Mesenchymal stem cell (in vitro differentiated cells and primary cell): ENCODE measurements at regions not wholly inside any gene's neighbourhood (a gene's known extent, or its start where the extent isn't known, plus 50 kb on each side); places are given as distances from the start of the nearest gene placed in this dataset.

ENCODE experiments used
- DNase-seq: peaks from one replicate; pipeline ENCODE4 v3.0.0-alpha.2; 2013
- H2AFZ ChIP-seq: one replicate; pipeline ENCODE4 v1.6.1; 2013; ENCODE audit warnings: low read depth, mild to moderate bottlenecking, control low read depth, inconsistent platforms, low read length, moderate library complexity
- H2AK5ac ChIP-seq: 2 replicates; pipeline ENCODE4 v1.6.1; 2013; ENCODE audit warnings: low read length, moderate library complexity, mild to moderate bottlenecking, inconsistent platforms; ENCODE audit not compliant: severe bottlenecking
- H2BK120ac ChIP-seq: one replicate; pipeline ENCODE4 v1.6.1; 2013; ENCODE audit warnings: low read depth, mild to moderate bottlenecking, inconsistent platforms, low read length, moderate library complexity
- H2BK12ac ChIP-seq, 2 experiments: one replicate each; pipeline ENCODE4 v1.6.1; 2013; ENCODE audit warnings: inconsistent platforms in 2 of 2, low read length in 2 of 2, mild to moderate bottlenecking in 2 of 2, moderate library complexity in 2 of 2, control low read depth in 1 of 2
- H2BK15ac ChIP-seq: one replicate; pipeline ENCODE4 v1.6.1; 2013; ENCODE audit warnings: mild to moderate bottlenecking, low read depth, inconsistent platforms; ENCODE audit not compliant: poor library complexity, severe bottlenecking
- H2BK5ac ChIP-seq: 2 replicates; pipeline ENCODE4 v1.6.1; 2013; ENCODE audit warnings: low read depth, mild to moderate bottlenecking, low read length, control low read depth, inconsistent platforms; ENCODE audit not compliant: poor library complexity, severe bottlenecking
- H3K14ac ChIP-seq, 2 experiments: one replicate each; pipeline ENCODE4 v1.6.1; 2013; ENCODE audit warnings: inconsistent platforms in 2 of 2, low read length in 2 of 2, control low read depth in 1 of 2, mild to moderate bottlenecking in 1 of 2, moderate library complexity in 1 of 2
- H3K18ac ChIP-seq, 2 experiments: one replicate each; pipeline ENCODE4 v1.6.1; 2013; ENCODE audit warnings: inconsistent platforms in 2 of 2, low read length in 2 of 2, control low read depth in 1 of 2, low read depth in 1 of 2, mild to moderate bottlenecking in 1 of 2
- H3K23ac ChIP-seq, 2 experiments: one replicate each; pipeline ENCODE4 v1.6.1; 2013; ENCODE audit warnings: inconsistent platforms in 2 of 2, low read length in 2 of 2, mild to moderate bottlenecking in 2 of 2, moderate library complexity in 2 of 2, control low read depth in 1 of 2
- H3K27ac ChIP-seq: 2 replicates; pipeline ENCODE4 v1.5.1; 2013; ENCODE audit warnings: mild to moderate bottlenecking, moderate library complexity, low read length, control low read depth, inconsistent platforms; ENCODE audit not compliant: poor library complexity, severe bottlenecking
- H3K27me3 ChIP-seq, 2 experiments: 2 replicates each; pipeline versions ENCODE4 v1.6.1 to v1.7.0; 2013; ENCODE audit warnings: low read length in 2 of 2, mild to moderate bottlenecking in 2 of 2, moderate library complexity in 2 of 2, control low read depth in 1 of 2, inconsistent platforms in 1 of 2; ENCODE audit not compliant: control insufficient read depth in 1 of 2, insufficient read depth in 1 of 2
- H3K36me3 ChIP-seq, 2 experiments: 2 replicates each; pipeline versions ENCODE4 v1.6.1 to v1.7.0; 2013; ENCODE audit warnings: low read length in 2 of 2, control low read depth in 1 of 2, inconsistent platforms in 1 of 2, low read depth in 1 of 2, mild to moderate bottlenecking in 1 of 2; ENCODE audit not compliant: insufficient read depth in 2 of 2, control insufficient read depth in 1 of 2
- H3K4ac ChIP-seq, 2 experiments: one replicate each; pipeline ENCODE4 v1.6.1; 2013; ENCODE audit warnings: inconsistent platforms in 2 of 2, low read length in 2 of 2, mild to moderate bottlenecking in 2 of 2, moderate library complexity in 2 of 2, control low read depth in 1 of 2, low read depth in 1 of 2
- H3K4me1 ChIP-seq: 2 replicates; pipeline ENCODE4 v1.6.1; 2013; ENCODE audit warnings: low read depth, low read length, control low read depth; ENCODE audit not compliant: control insufficient read depth, insufficient read depth
- H3K4me2 ChIP-seq: 2 replicates; pipeline ENCODE4 v1.6.1; 2013; ENCODE audit warnings: low read length, mild to moderate bottlenecking, inconsistent platforms; ENCODE audit not compliant: poor library complexity, severe bottlenecking
- H3K4me3 ChIP-seq, 2 experiments: 2 replicates each; pipeline versions ENCODE4 v1.5.1 to v1.7.0; 2013; ENCODE audit warnings: low read length in 2 of 2, mild to moderate bottlenecking in 2 of 2, control low read depth in 1 of 2, low read depth in 1 of 2; ENCODE audit not compliant: insufficient read depth in 1 of 2
- H3K79me1 ChIP-seq: replicated peaks from 2 replicates; pipeline ENCODE4 v1.6.1; 2013; ENCODE audit warnings: mild to moderate bottlenecking, control low read depth, low read length, inconsistent platforms; ENCODE audit not compliant: poor library complexity, severe bottlenecking
- H3K9ac ChIP-seq: 2 replicates; pipeline ENCODE4 v1.7.0; 2013; ENCODE audit warnings: mild to moderate bottlenecking, low read length, moderate library complexity
- H3K9me3 ChIP-seq: 2 replicates; pipeline ENCODE4 v1.7.0; 2013; ENCODE audit warnings: mild to moderate bottlenecking, low read length; ENCODE audit not compliant: control insufficient read depth
- H4K8ac ChIP-seq: one replicate; pipeline ENCODE4 v1.6.1; 2013; ENCODE audit warnings: inconsistent platforms, mild to moderate bottlenecking, low read length, moderate library complexity
- H4K91ac ChIP-seq: one replicate; pipeline ENCODE4 v1.6.1; 2013; ENCODE audit warnings: mild to moderate bottlenecking, low read length, inconsistent platforms
- WGBS: methylation state at CpG from one replicate; pipeline ENCODE4 v1.1.7; 2013; ENCODE audit warnings: mixed read lengths; 5-methylcytosine and 5-hydroxymethylcytosine counted together

DNA sequence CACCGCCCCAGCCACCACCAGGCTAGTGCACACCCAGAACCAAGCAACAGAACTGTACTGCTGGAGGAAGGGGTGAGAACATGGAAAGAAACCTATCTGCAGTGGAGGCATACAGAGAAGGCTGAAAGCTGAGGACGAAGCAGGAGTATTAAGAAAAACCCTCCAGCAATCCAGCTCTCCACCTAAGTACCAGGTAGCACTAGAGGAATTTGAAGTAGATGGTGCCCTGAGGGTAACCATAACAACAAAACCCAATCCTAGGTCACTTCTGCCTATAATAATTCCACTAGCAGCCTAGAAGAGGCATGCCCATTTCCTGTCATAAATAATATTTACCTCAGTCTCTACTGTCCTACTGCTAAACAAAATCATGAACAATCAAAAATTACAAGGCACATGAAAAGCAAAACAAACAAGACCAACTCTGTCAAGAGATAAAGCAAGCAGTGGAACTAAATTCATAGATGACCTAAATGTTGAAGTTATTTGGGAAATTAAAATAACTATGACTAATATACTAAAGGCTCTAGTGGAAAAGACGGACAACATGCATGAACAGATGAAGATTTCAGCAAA lies 51.1 kb downstream of the HYCC1 start:
- no peak overlapping the region for H2AFZ ChIP-seq
- no peak overlapping the region for H2BK120ac ChIP-seq
- H3K4ac ChIP-seq: no peak overlapping the region
- H3K9ac ChIP-seq: no peak overlapping the region
- H3K27ac ChIP-seq: no peak overlapping the region
- 100% methylated on average over 2 of the region's 3 CpGs for whole genome bisulfite sequencing
- no peak overlapping the region for H4K91ac ChIP-seq
- H4K8ac ChIP-seq: no peak overlapping the region
- H3K14ac ChIP-seq: no peak overlapping the region
- H2BK12ac ChIP-seq: no peak overlapping the region
- no peak overlapping the region for H2BK5ac ChIP-seq
- no peak overlapping the region for H3K18ac ChIP-seq
- no peak overlapping the region for H2AK5ac ChIP-seq
- no peaks in the 10 kb centered on the region for H3K27me3 ChIP-seq
- no peaks in the 10 kb centered on the region for H3K9me3 ChIP-seq
- DNase-seq: no peak
- peaks cover 4% of the 10 kb centered on the region for H3K79me1 ChIP-seq
- H3K36me3 ChIP-seq: peaks cover 0 to 88% of the 10 kb centered on the region in 2 experiments
- H3K23ac ChIP-seq: no peak overlapping the region
- H3K4me2 ChIP-seq: no peak overlapping the region
- no peaks in the 10 kb centered on the region for H3K4me1 ChIP-seq
- H2BK15ac ChIP-seq: no peak overlapping the region
- H3K4me3 ChIP-seq: no peak overlapping the region

DNA sequence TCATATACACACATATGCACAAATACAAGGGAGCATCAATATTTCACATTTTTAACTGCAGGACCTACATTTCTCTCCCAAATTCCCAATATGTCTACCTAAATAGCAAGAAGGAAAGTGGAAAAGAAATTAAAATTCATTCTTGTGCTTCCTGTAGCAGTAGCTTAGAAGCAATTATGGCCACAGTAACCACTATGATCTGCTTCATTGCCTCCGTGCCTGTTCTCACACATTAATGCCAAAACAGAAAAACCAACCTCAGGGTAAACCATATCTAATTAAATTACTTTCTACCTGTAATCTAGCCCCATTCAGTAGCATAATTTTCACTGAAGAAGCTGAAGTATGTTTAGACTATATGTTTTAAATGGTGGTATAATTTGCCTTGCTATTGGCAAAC lies 55.2 kb downstream of the HYCC1 start:
- H2BK12ac ChIP-seq: no peak overlapping the region
- no peak overlapping the region for H3K14ac ChIP-seq
- H2BK120ac ChIP-seq: no peak overlapping the region
- no peak for DNase-seq
- no peak overlapping the region for H3K4me2 ChIP-seq
- peaks cover 0 to 78% of the 10 kb centered on the region in 2 experiments for H3K36me3 ChIP-seq
- no peak overlapping the region for H2BK5ac ChIP-seq
- no peak overlapping the region for H3K27ac ChIP-seq
- no peak overlapping the region for H4K91ac ChIP-seq
- H3K23ac ChIP-seq: no peak overlapping the region
- H3K79me1 ChIP-seq: peaks cover 4% of the 10 kb centered on the region
- no peak overlapping the region for H4K8ac ChIP-seq
- H3K4ac ChIP-seq: no peak overlapping the region
- H3K18ac ChIP-seq: no peak overlapping the region
- H3K9me3 ChIP-seq: no peaks in the 10 kb centered on the region
- H2AFZ ChIP-seq: no peak overlapping the region
- H2BK15ac ChIP-seq: no peak overlapping the region
- 100% methylated on average over 1 of the region's 1 CpG for WGBS
- H3K9ac ChIP-seq: no peak overlapping the region
- H3K27me3 ChIP-seq: no peaks in the 10 kb centered on the region
- no peaks in the 10 kb centered on the region for H3K4me1 ChIP-seq
- no peak overlapping the region for H3K4me3 ChIP-seq
- no peak overlapping the region for H2AK5ac ChIP-seq

DNA sequence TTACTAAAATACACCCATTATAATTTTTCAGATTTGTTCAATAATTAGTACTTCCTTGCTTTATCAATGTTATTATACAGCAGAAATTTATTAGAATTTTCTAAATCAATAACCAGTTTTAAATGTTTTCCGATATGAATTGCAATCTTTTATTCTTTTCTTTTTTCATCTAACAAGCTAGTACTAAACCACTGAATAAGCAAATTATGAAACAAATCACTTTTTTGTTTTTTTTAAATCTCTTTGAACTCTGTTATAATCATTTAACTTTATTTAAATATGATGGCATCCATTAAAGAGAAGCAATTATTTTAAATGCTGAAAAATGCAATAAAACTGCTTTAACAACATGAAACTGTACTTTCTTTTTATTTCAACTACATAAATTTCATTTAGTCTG lies 59.7 kb downstream of the HYCC1 start:
- no peak overlapping the region for H2BK15ac ChIP-seq
- H3K36me3 ChIP-seq: peaks cover 0 to 63% of the 10 kb centered on the region in 2 experiments
- DNase-seq: no peak
- H3K27ac ChIP-seq: no peak overlapping the region
- no peak overlapping the region for H3K18ac ChIP-seq
- no peak overlapping the region for H3K23ac ChIP-seq
- no peaks in the 10 kb centered on the region for H3K27me3 ChIP-seq
- no peaks in the 10 kb centered on the region for H3K4me1 ChIP-seq
- H2BK120ac ChIP-seq: no peak overlapping the region
- no peak overlapping the region for H2AFZ ChIP-seq
- H4K91ac ChIP-seq: no peak overlapping the region
- no peak overlapping the region for H3K14ac ChIP-seq
- H2AK5ac ChIP-seq: no peak overlapping the region
- no peak overlapping the region for H2BK12ac ChIP-seq
- peaks cover 2% of the 10 kb centered on the region for H3K79me1 ChIP-seq
- H3K9ac ChIP-seq: no peak overlapping the region
- H3K4ac ChIP-seq: no peak overlapping the region
- H3K4me2 ChIP-seq: no peak overlapping the region
- H3K4me3 ChIP-seq: no peak overlapping the region
- H4K8ac ChIP-seq: no peak overlapping the region
- no CpG with 5 or more reads among the region's 1 CpG for WGBS
- no peak overlapping the region for H2BK5ac ChIP-seq
- H3K9me3 ChIP-seq: no peaks in the 10 kb centered on the region

DNA sequence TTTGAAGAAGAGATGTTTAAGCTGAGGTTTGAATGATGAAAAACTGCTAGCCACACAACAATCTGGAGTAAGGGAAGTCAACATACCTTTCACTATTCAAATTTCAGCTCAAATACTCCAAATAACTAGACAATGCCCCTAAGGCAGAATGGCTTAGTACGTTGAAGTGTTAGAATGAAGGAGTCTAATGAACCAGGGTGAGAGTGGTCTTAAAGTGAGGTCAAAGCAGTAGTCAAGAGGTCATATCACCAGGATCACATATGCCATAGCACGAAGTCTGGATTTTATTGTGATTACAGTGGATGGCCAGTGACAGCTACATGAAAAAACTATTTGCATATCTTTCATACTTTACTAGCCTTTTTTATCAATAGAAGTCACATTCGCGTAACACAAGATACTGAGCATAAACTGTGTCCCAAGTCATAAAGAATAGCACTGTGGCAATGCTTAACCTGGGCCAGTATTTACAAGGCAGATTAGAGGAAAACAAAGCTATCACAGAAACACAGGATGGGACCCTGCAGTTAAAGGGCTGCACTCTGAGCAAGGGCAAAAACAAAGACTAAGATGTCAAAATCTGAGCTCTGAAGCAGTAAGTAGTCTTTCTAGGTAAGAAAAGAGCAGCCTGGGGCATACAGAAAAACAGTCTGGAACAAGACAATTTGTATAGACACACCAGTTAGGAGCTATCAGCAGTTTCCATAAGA lies 61.5 kb downstream of the HYCC1 start:
- no peak overlapping the region for H3K4ac ChIP-seq
- H3K23ac ChIP-seq: no peak overlapping the region
- H3K4me3 ChIP-seq: no peak overlapping the region
- no peak overlapping the region for H3K4me2 ChIP-seq
- H4K8ac ChIP-seq: no peak overlapping the region
- H2AFZ ChIP-seq: no peak overlapping the region
- no peak overlapping the region for H3K9ac ChIP-seq
- H3K9me3 ChIP-seq: no peaks in the 10 kb centered on the region
- no peak overlapping the region for H3K14ac ChIP-seq
- peaks cover 0 to 58% of the 10 kb centered on the region in 2 experiments for H3K36me3 ChIP-seq
- H3K4me1 ChIP-seq: no peaks in the 10 kb centered on the region
- no peak overlapping the region for H2BK15ac ChIP-seq
- H4K91ac ChIP-seq: no peak overlapping the region
- no peak overlapping the region for H2BK5ac ChIP-seq
- H2BK120ac ChIP-seq: no peak overlapping the region
- H3K79me1 ChIP-seq: peaks cover 2% of the 10 kb centered on the region
- no peaks in the 10 kb centered on the region for H3K27me3 ChIP-seq
- no peak for DNase-seq
- no peak overlapping the region for H3K18ac ChIP-seq
- H3K27ac ChIP-seq: no peak overlapping the region
- 67% methylated on average over 3 of the region's 4 CpGs for WGBS
- H2BK12ac ChIP-seq: no peak overlapping the region
- H2AK5ac ChIP-seq: no peak overlapping the region
